ENCODE measurements at regions not wholly inside any gene's neighbourhood (a gene's known extent, or its start where the extent isn't known, plus 50 kb on each side); places are given as distances from the start of the nearest gene placed in this dataset.

DNA sequence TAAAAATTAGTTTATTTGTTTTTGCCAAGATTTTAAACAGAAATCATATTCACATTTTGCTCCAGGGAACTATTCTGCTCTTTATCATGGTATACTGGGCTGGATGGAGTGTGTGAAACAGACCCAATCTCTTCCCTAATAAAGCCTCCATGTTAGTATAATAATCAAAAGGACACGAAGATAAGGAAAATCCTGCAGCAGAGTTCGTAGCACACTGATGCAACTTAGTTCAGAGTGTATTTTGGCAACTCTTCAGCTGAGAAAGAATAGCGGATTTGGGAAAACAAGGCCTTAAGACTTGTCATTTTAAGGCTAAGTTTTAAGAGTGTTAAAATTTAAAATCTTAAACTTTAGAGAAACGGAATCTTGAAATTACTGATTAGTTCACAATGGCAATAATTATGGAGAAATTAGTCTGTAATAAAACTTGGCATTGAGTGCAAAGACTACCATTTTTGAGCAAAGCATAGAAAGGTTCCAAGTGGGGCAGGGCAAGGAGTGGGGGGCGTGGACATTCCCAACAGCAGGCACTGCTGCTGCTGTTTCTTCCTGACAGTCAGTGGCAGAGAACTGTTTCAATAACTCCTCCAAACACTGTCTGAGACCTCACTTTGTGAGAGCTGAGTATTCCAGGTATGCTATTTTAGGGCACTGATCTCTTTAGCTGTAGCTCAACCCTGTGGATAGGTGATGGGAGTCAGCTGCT, 225.0 kb downstream of the HRH4 start:
- intact Hi-C loops (cut with DNase I; ENCODE audit: low total_unique reads), result no loop called here
- TF ChIP-seq POLR2AphosphoS5 (IDR thresholded peaks at IDR 0.05), result no peak
- TF ChIP-seq, protein P1, sequence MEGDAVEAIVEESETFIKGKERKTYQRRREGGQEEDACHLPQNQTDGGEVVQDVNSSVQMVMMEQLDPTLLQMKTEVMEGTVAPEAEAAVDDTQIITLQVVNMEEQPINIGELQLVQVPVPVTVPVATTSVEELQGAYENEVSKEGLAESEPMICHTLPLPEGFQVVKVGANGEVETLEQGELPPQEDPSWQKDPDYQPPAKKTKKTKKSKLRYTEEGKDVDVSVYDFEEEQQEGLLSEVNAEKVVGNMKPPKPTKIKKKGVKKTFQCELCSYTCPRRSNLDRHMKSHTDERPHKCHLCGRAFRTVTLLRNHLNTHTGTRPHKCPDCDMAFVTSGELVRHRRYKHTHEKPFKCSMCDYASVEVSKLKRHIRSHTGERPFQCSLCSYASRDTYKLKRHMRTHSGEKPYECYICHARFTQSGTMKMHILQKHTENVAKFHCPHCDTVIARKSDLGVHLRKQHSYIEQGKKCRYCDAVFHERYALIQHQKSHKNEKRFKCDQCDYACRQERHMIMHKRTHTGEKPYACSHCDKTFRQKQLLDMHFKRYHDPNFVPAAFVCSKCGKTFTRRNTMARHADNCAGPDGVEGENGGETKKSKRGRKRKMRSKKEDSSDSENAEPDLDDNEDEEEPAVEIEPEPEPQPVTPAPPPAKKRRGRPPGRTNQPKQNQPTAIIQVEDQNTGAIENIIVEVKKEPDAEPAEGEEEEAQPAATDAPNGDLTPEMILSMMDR (IDR thresholded peaks at IDR 0.05), result no peak
- no peak for TF ChIP-seq POLR2A (IDR thresholded peaks at IDR 0.05)
- Histone ChIP-seq H3K27ac (no peak overlapping the region), H3K36me3 (no peaks in the 10 kb centered on the region), H3K9me3 (peaks cover 0 to 7% of the 10 kb centered on the region in 2 donors), H3K4me3 (no peak overlapping the region), H3K27me3 (no peaks in the 10 kb centered on the region), H3K4me1 (no peaks in the 10 kb centered on the region)
- no peak for DNase-seq (ENCODE audit: low spot score in 2 of 2)

DNA sequence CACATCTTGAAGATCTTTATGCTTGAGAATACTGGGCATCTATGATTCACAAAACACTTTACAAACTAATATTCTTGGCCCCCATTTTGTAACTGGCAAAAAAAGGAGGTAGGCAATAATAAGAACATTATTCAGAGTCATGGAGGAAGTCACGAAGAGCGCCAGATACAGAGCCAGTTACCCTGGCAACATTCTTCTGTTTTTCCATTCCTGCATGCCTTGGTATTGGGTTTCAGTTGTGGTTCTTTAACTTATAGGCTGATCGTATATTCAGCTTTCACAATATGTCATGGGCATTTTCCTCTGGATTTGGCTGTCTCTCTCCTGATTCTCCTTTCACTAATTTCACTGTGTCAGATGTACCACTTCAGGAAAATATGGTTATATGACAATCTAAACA, 234.7 kb downstream of the HRH4 start:
- Histone ChIP-seq H3K36me3 (no peaks in the 10 kb centered on the region), H3K4me1 (no peaks in the 10 kb centered on the region), H3K9me3 (peaks cover 0 to 10% of the 10 kb centered on the region in 2 donors), H3K27ac (no peak overlapping the region), H3K4me3 (no peak overlapping the region), H3K27me3 (no peaks in the 10 kb centered on the region)
- TF ChIP-seq POLR2AphosphoS5 (IDR thresholded peaks at IDR 0.05) (no peak), POLR2A (IDR thresholded peaks at IDR 0.05) (no peak)
- TF ChIP-seq, protein P1 (IDR thresholded peaks at IDR 0.05), result no peak
- intact Hi-C loops (cut with DNase I; ENCODE audit: low total_unique reads), result no loop called here
- DNase-seq (ENCODE audit: low spot score in 2 of 2), result no peak

DNA sequence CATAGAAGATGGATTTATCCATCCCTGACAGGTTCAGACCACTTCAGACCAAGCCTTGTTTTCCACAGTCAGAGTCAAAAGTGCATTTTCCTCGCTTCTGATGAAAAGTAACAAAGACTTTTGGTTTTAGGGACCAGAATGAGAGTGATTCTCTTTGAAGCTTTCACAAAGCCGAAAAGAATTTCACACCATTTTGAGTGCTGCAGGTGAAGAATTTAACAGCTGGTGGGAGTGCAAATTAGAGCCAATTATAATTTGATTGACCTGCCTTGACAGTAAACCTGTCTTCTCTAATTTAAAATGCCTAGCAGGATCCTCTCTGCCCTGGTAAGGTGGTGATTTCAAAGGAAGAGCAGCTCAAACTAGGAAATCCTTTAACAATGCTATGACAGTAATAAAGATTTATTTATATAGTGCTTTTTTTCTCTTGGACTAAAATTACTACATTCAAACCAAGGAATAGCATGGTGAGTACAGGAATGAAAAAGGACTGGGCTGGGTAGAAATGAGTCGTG, 241.6 kb downstream of the HRH4 start:
- TF ChIP-seq, protein P1 (IDR thresholded peaks at IDR 0.05), result no peak
- TF ChIP-seq POLR2A (IDR thresholded peaks at IDR 0.05) (no peak), POLR2AphosphoS5 (IDR thresholded peaks at IDR 0.05) (no peak)
- intact Hi-C loops (cut with DNase I; ENCODE audit: low total_unique reads), result no loop called here
- Histone ChIP-seq H3K27ac (no peak overlapping the region), H3K9me3 (peaks cover 0 to 13% of the 10 kb centered on the region in 2 donors), H3K4me1 (no peaks in the 10 kb centered on the region), H3K4me3 (no peak overlapping the region), H3K27me3 (no peaks in the 10 kb centered on the region), H3K36me3 (no peaks in the 10 kb centered on the region)
- no peak for DNase-seq (ENCODE audit: low spot score in 2 of 2)

DNA sequence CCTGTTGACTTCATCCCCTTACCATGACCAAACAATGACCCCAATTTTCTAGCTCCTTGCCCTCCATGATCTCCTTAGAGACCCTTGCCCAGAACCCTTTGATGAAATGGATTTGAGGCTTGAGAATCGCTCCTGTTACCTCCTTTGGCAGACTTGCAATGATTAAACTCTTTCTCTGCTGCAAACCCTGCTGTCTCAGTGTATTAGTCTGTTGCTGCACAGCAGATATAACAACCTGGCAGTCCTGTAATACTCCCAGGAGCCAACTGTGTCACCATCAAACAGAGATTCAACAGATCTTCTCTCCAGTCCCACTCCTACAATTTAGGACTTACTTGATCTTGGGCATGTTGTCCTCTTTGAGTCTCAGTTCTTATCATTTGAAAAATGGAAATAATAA, 242.9 kb downstream of the HRH4 start:
- peaks cover 0 to 13% of the 10 kb centered on the region in 2 donors for H3K9me3 ChIP-seq
- TF ChIP-seq, protein P1 (IDR thresholded peaks at IDR 0.05), result no peak
- TF ChIP-seq POLR2AphosphoS5 (IDR thresholded peaks at IDR 0.05) (no peak), POLR2A (IDR thresholded peaks at IDR 0.05) (no peak)
- H3K36me3 ChIP-seq, result no peaks in the 10 kb centered on the region
- H3K4me3 ChIP-seq, result no peak overlapping the region
- no peak overlapping the region for H3K27ac ChIP-seq
- H3K27me3 ChIP-seq, result no peaks in the 10 kb centered on the region
- no peak for DNase-seq (ENCODE audit: low spot score in 2 of 2)
- H3K4me1 ChIP-seq, result no peaks in the 10 kb centered on the region
- intact Hi-C loops (cut with DNase I; ENCODE audit: low total_unique reads), result no loop called here

DNA sequence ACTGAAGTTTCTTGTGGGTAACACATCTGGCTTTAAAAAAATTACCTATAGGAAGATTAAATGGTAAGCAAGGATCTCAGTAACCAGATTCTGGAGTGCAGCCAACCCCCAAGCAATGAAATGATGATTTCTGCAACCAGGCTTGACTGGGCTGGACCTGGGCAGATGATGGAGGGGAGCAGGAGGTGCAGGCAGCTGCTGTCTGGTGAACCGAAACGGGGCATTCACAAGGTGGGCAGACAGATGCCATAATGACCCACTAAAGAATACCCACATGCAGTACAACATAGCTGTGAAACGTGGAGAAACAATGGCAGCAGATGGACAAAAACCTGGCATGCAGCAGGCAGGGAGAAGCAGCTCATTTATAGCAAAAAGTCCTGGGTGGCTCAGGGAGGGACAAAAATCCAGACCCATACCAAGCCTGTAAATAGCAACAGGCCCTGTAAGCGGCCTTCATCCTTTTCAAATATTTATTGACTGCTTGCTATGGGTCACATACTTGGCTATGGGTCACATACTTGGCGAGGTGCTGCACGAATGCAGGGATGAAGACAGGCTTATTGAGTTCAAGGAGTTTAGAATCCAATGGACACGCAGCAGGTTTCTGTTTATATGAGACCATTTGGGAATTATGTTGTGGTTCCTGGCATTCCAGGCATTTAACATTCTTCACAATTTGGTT, 244.7 kb downstream of the HRH4 start:
- peaks cover 0 to 13% of the 10 kb centered on the region in 2 donors for H3K9me3 ChIP-seq
- no peak overlapping the region for H3K27ac ChIP-seq
- H3K27me3 ChIP-seq, result no peaks in the 10 kb centered on the region
- TF ChIP-seq, protein P1 (IDR thresholded peaks at IDR 0.05), result no peak
- TF ChIP-seq POLR2AphosphoS5 (IDR thresholded peaks at IDR 0.05) (no peak), POLR2A (IDR thresholded peaks at IDR 0.05) (no peak)
- H3K4me3 ChIP-seq, result no peak overlapping the region
- DNase-seq (ENCODE audit: low spot score in 2 of 2), result no peak
- no peaks in the 10 kb centered on the region for H3K4me1 ChIP-seq
- intact Hi-C loops (cut with DNase I; ENCODE audit: low total_unique reads), result no loop called here
- no peaks in the 10 kb centered on the region for H3K36me3 ChIP-seq
